Psoas muscle (tissue), 7 donors: ENCODE measurements at regions not wholly inside any gene's neighbourhood (a gene's known extent, or its start where the extent isn't known, plus 50 kb on each side); places are given as distances from the start of the nearest gene placed in this dataset.
"Not testable (repeated sequence)": the region's sequence is repeated elsewhere in the genome, so short reads cannot be mapped to it uniquely, and the experiment has no call there.

Experiments used
- ATAC-seq, 4 donors: fragments of 200-7000 bp; cut with Tn5 transposase; one replicate each; pipeline ENCODE4 v1.9.1; 2020; ENCODE audit warnings: moderate library complexity in 3 of 4, mild to moderate bottlenecking in 2 of 4
- DNase-seq, 2 donors: peaks; one replicate each; pipeline ENCODE4 v3.0.0-alpha.2; 2020
- H3K27ac ChIP-seq: fragments of 200-600 bp; one replicate; pipeline ENCODE4 v1.8.0; 2022
- H3K27me3 ChIP-seq, 3 donors: fragments of 200-600 bp in 1 of 3; one replicate each; pipeline versions ENCODE4 v1.6.1 to v1.8.0; 2013 to 2022; ENCODE audit warnings: low read length in 2 of 3, mild to moderate bottlenecking in 2 of 3, moderate library complexity in 1 of 3; ENCODE audit not compliant: insufficient read depth in 3 of 3
- H3K36me3 ChIP-seq, 2 donors: fragments of 200-600 bp in 1 of 2; one replicate each; pipeline versions ENCODE4 v1.6.1 to v1.8.0; 2013 to 2022; ENCODE audit warnings: low read depth in 1 of 2, mild to moderate bottlenecking in 1 of 2, moderate library complexity in 1 of 2; ENCODE audit not compliant: insufficient read depth in 1 of 2
- H3K4me1 ChIP-seq: fragments of 200-600 bp; one replicate; pipeline ENCODE4 v1.8.0; 2022
- H3K4me3 ChIP-seq: fragments of 200-600 bp; one replicate; pipeline ENCODE4 v1.8.0; 2022; ENCODE audit warnings: mild to moderate bottlenecking
- H3K9me3 ChIP-seq: fragments of 200-600 bp; one replicate; pipeline ENCODE4 v1.8.0; 2022
- CTCF ChIP-seq: fragments of 200-600 bp; IDR thresholded peaks from one replicate; pipeline ENCODE4 v1.8.0; 2022; ENCODE audit warnings: antibody characterized with exemption
- WGBS, 3 donors: extraction: QIAGEN DNeasy Blood & Tissue Kit; methylation state at CpG; one replicate each; pipeline versions ENCODE4 v1.1.6 to v1.1.7; 2013; 5-methylcytosine and 5-hydroxymethylcytosine counted together
- intact Hi-C, 2 donors: fragments of 100-400 bp; cut with DNase I; formaldehyde crosslinking; loops; one replicate each; pipeline versions ENCODE4 v1.11.0 to v1.14.2; 2022
- donor health status: healthy with polysubstance abuse.
- donor health status: DM: no; HTN: no; CAD: no; lungs with moderate emphysema.
- donor health status: Bipolar disorder and iron deficiency.
- donor health status: healthy.
- donor health status: DM: yes; HTN: yes; CAD: no.
- donor health status: DM: no; HTN: no; CAD: no.
- donor health status: DM: yes; HTN: yes; CAD: no.

GRCh38 chr17:22373911-22374310 is 681.6 kb downstream of the KCNJ18 start:
- Histone ChIP-seq H3K4me3 (no peak overlapping the region), H3K4me1 (no peaks in the 10 kb centered on the region), H3K9me3 (no peaks in the 10 kb centered on the region), H3K27me3 (no peaks in the 10 kb centered on the region), H3K27ac (no peak overlapping the region), H3K36me3 (no peaks in the 10 kb centered on the region)
- WGBS, 3 donors = 42 to 57% (median 50%) methylated on average over 6 of the region's 6 CpGs
- ATAC-seq (no peak), DNase-seq (no peak)
- intact Hi-C loops = no loop called here
- no peak for TF ChIP-seq CTCF

DNA sequence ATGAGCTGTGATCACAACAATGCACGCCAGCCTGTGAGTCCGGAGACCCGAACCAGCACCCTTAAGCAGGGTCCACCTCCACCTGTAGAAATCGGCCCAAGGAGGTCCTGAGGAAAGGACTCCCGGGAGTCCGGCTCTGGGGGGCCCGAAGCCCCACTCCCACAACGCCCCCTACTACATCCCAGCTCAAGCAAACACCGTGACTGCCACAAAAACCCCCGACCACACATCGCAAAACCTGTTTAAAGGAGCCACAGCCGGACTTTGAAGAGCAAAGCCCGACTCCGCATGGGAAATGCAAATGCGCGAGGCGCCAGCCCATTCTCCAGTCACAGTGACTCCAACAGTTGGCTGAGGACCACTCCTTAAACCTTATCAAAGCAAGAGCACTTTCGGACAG is 682.4 kb downstream of the KCNJ18 start:
- peak in 1 of 2 donors; percentile 26 for DNase-seq
- no peaks in the 10 kb centered on the region for H3K4me1 ChIP-seq
- 72 to 78% (median 74%) methylated on average over 18 of the region's 18 CpGs for WGBS, 3 donors
- H3K27me3 ChIP-seq = no peaks in the 10 kb centered on the region
- ATAC-seq = no peak
- no peaks in the 10 kb centered on the region for H3K36me3 ChIP-seq
- no peak overlapping the region for H3K27ac ChIP-seq
- H3K9me3 ChIP-seq = no peaks in the 10 kb centered on the region
- intact Hi-C loops = no loop called here
- no peak for TF ChIP-seq CTCF
- no peak overlapping the region for H3K4me3 ChIP-seq

GRCh38 chr17:22376747-22377146 is 684.4 kb downstream of the KCNJ18 start:
- ATAC-seq, intact Hi-C loops, H3K4me3 ChIP-seq, H3K36me3 ChIP-seq, H3K4me1 ChIP-seq, H3K27me3 ChIP-seq, DNase-seq, H3K27ac ChIP-seq, H3K9me3 ChIP-seq: not testable (repeated sequence)
- 56 to 81% (median 62%) methylated on average over 13 to 19 of the region's 41 CpGs for WGBS, 3 donors

DNA sequence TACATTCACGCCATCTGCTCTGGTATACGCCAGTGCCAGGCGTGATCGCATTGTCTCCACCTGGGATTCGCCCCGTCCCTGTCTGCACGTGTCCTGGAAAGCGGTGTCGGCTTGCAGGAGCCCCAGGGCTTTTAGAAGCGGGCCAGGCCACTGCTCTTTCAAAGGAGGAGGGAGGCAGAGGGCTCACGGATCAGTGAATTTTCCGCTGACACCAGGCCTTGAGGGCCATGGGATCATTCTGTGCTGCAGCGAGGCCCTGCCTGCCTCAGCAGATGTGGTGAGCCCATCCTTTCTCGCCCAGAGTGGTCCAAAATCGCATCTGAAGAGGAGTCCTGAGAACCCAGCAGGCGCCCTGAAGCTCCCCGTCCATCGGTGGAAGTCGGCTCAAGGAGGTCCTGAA is 686.4 kb downstream of the KCNJ18 start:
- WGBS, 3 donors = 74 to 80% methylated on average over 1 to 5 of the region's 19 CpGs; no CpG with 5 or more reads in 1 of the 3 donors
- intact Hi-C loops, H3K27ac ChIP-seq, H3K4me3 ChIP-seq, H3K4me1 ChIP-seq, ATAC-seq, H3K9me3 ChIP-seq, H3K36me3 ChIP-seq, DNase-seq, H3K27me3 ChIP-seq: not testable (repeated sequence)

DNA sequence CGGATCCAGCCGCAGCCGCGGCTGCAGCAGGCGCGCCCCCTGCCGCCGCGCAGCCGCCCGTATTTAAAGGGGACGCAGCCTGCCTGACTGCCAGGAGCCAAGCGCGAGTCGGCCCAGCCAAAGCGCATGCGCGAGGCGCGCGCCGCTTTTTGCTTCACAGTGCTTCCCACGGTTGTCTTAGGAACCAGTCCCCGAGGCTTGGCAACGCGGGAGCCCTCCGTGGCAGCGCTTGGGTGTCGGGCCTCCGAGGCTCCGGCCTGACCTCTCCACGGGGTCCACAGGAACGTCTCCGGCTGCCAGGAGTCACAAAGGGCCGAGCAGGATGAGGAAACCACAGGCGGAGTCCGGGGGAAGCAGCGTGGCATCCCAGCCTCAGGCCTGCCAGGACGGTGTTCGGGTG is 689.3 kb downstream of the KCNJ18 start:
- H3K9me3 ChIP-seq, DNase-seq, H3K4me3 ChIP-seq, ATAC-seq, H3K27ac ChIP-seq, H3K27me3 ChIP-seq, H3K4me1 ChIP-seq, H3K36me3 ChIP-seq, intact Hi-C loops: not testable (repeated sequence)
- WGBS, 3 donors = 80% methylated on average over 5 of the region's 40 CpGs; no CpG with 5 or more reads in 2 of the 3 donors

DNA sequence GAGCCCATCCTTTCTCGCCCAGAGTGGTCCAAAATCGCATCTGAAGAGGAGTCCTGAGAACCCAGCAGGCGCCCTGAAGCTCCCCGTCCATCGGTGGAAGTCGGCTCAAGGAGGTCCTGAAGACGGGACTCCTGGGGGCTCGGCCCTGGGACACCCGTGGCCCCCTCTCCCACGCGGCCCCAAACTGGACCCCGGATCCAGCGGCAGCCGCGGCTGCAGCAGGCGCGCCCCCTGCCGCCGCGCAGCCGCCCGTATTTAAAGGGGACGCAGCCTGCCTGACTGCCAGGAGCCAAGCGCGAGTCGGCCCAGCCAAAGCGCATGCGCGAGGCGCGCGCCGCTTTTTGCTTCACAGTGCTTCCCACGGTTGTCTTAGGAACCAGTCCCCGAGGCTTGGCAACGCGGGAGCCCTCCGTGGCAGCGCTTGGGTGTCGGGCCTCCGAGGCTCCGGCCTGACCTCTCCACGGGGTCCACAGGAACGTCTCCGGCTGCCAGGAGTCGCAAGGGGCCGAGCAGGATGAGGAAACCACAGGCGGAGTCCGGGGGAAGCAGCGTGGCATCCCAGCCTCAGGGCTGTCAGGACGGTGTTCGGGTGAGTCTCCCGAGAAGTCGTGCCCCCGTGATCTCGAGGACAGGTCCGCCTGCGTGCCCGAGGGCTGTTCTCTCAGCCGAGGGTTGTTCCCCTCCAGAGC is 691.6 kb downstream of the KCNJ18 start:
- ATAC-seq, H3K9me3 ChIP-seq, H3K27ac ChIP-seq, DNase-seq, intact Hi-C loops, H3K27me3 ChIP-seq, H3K4me1 ChIP-seq, H3K36me3 ChIP-seq, H3K4me3 ChIP-seq: not testable (repeated sequence)
- WGBS, 3 donors = 83% methylated on average over 27 of the region's 60 CpGs; no CpG with 5 or more reads in 2 of the 3 donors

- intact Hi-C loops, H3K4me1 ChIP-seq, H3K36me3 ChIP-seq, H3K27me3 ChIP-seq, DNase-seq, ATAC-seq, H3K27ac ChIP-seq, H3K4me3 ChIP-seq, H3K9me3 ChIP-seq: not testable (repeated sequence)
- WGBS, 3 donors = 81 to 87% methylated on average over 3 of the region's 19 CpGs; no CpG with 5 or more reads in 1 of the 3 donors
Observed at GRCh38 chr17:22384461-22384800, 692.1 kb downstream of the KCNJ18 start.

- DNase-seq, ATAC-seq, H3K27me3 ChIP-seq, H3K9me3 ChIP-seq, H3K36me3 ChIP-seq, H3K4me3 ChIP-seq, intact Hi-C loops, H3K27ac ChIP-seq, H3K4me1 ChIP-seq: not testable (repeated sequence)
- WGBS, 3 donors = 84 to 88% (median 85%) methylated on average over 5 to 8 of the region's 19 CpGs
Observed at GRCh38 chr17:22398446-22398845, 706.1 kb downstream of the KCNJ18 start.

DNA sequence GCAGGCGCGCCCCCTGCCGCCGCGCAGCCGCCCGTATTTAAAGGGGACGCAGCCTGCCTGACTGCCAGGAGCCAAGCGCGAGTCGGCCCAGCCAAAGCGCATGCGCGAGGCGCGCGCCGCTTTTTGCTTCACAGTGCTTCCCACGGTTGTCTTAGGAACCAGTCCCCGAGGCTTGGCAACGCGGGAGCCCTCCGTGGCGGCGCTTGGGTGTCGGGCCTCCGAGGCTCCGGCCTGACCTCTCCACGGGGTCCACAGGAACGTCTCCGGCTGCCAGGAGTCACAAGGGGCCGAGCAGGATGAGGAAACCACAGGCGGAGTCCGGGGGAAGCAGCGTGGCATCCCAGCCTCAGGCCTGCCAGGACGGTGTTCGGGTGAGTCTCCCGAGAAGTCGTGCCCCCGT is 706.7 kb downstream of the KCNJ18 start:
- H3K4me3 ChIP-seq, H3K27ac ChIP-seq, intact Hi-C loops, H3K4me1 ChIP-seq, H3K27me3 ChIP-seq, H3K36me3 ChIP-seq, DNase-seq, H3K9me3 ChIP-seq, ATAC-seq: not testable (repeated sequence)
- WGBS, 3 donors = no CpG with 5 or more reads among the region's 40 CpGs

DNA sequence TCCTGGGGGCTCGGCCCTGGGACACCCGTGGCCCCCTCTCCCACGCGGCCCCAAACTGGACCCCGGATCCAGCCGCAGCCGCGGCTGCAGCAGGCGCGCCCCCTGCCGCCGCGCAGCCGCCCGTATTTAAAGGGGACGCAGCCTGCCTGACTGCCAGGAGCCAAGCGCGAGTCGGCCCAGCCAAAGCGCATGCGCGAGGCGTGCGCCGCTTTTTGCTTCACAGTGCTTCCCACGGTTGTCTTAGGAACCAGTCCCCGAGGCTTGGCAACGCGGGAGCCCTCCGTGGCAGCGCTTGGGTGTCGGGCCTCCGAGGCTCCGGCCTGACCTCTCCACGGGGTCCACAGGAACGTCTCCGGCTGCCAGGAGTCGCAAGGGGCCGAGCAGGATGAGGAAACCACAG is 712.8 kb downstream of the KCNJ18 start:
- H3K27me3 ChIP-seq, H3K36me3 ChIP-seq, H3K4me3 ChIP-seq, H3K9me3 ChIP-seq, intact Hi-C loops, ATAC-seq, H3K4me1 ChIP-seq, H3K27ac ChIP-seq, DNase-seq: not testable (repeated sequence)
- 78 to 90% (median 88%) methylated on average over 10 to 15 of the region's 39 CpGs for WGBS, 3 donors
